BJ (cell line): ENCODE measurements at regions not wholly inside any gene's neighbourhood (a gene's known extent, or its start where the extent isn't known, plus 50 kb on each side); places are given as distances from the start of the nearest gene placed in this dataset.
A peak's percentile ranks its signal among the peaks of the same experiment; 100 is the strongest.

Experiments
- CTCF ChIA-PET: fragments of 350-600 bp; formaldehyde crosslinking; extraction: SDS; loops from one replicate; lab custom pipeline; 2021; ENCODE audit warnings: antibody characterized with exemption, inconsistent platforms; lab: Yijun Ruan, JAX
- POLR2A ChIA-PET: fragments of 300-600 bp; sonication (Branson Sonifier 250); formaldehyde crosslinking; extraction: SDS; loops from one replicate; lab custom pipeline; 2021; ENCODE audit warnings: antibody characterized with exemption; lab: Charles Lee
- DNase-seq: peaks from one replicate; pipeline ENCODE4 v3.0.0-alpha.2; 2011; ENCODE audit warnings: low read depth
- H3K27me3 ChIP-seq: 2 replicates; pipeline ENCODE4 v1.6.0; 2011; ENCODE audit warnings: low read length; ENCODE audit not compliant: control insufficient read depth, insufficient read depth
- H3K36me3 ChIP-seq: 2 replicates; pipeline ENCODE4 v1.5.1; 2011; ENCODE audit warnings: low read length; ENCODE audit not compliant: control insufficient read depth, insufficient read depth
- H3K4me3 ChIP-seq: 2 replicates; pipeline ENCODE4 v1.5.1; 2011; ENCODE audit warnings: low read depth, mild to moderate bottlenecking, control low read depth, low read length
- CTCF ChIP-seq: IDR thresholded peaks from 2 replicates; pipeline ENCODE4 v1.5.1; 2011; ENCODE audit warnings: low read depth, mild to moderate bottlenecking, control low read depth, inconsistent platforms, low read length, moderate library complexity; ENCODE audit not compliant: insufficient read depth

- Histone ChIP-seq H3K27me3 (no peaks in the 10 kb centered on the region), H3K4me3 (no peak overlapping the region), H3K36me3 (no peaks in the 10 kb centered on the region)
- no peak for TF ChIP-seq CTCF
- ChIA-PET POLR2A (no interaction called here), CTCF (interaction anchor here (0.7 to 1.5 kb wide), 4 partner anchors 10 to 84 kb away, joined by 3 to 4 read pairs (median 3); no protein-coding TSS in a partner anchor)
- no peak for DNase-seq
These were observed 251.5 kb downstream of the TFAP2A start for GRCh38 chr6:10163203-10163962.

- POLR2A ChIA-PET: interaction anchor here (0.5 kb wide), 1 partner anchor 16 kb away, joined by 3 read pairs; no protein-coding TSS in a partner anchor
- CTCF ChIA-PET: no interaction called here
These were observed 258.0 kb downstream of the TFAP2A start for GRCh38 chr6:10156875-10157274.

GRCh38 chr6:10154251-10154650, 260.6 kb downstream of the TFAP2A start:
- ChIA-PET CTCF (no interaction called here), POLR2A (no interaction called here)
- no peak for TF ChIP-seq CTCF

More at GRCh38 chr6:10156875-10157274, 258.0 kb downstream of the TFAP2A start:
- Histone ChIP-seq H3K4me3 (no peak overlapping the region), H3K36me3 (no peaks in the 10 kb centered on the region), H3K27me3 (no peaks in the 10 kb centered on the region)
- no peak for DNase-seq
- no peak for TF ChIP-seq CTCF

GRCh38 chr6:10151144-10151915, 263.5 kb downstream of the TFAP2A start:
- DNase-seq: peak; percentile 43

More at GRCh38 chr6:10154251-10154650, 260.6 kb downstream of the TFAP2A start:
- Histone ChIP-seq H3K4me3 (no peak overlapping the region), H3K27me3 (no peaks in the 10 kb centered on the region), H3K36me3 (no peaks in the 10 kb centered on the region)
- no peak for DNase-seq

More at GRCh38 chr6:10151144-10151915, 263.5 kb downstream of the TFAP2A start:
- no peaks in the 10 kb centered on the region for H3K27me3 ChIP-seq
- no peak for TF ChIP-seq CTCF
- H3K36me3 ChIP-seq: no peaks in the 10 kb centered on the region
- ChIA-PET POLR2A (no interaction called here), CTCF (interaction anchor here (1.4 kb wide), 1 partner anchor 39 kb away, joined by 3 read pairs; no protein-coding TSS in a partner anchor)
- H3K4me3 ChIP-seq: no peak overlapping the region
